Osteocyte (in vitro differentiated cells): ENCODE measurements at regions not wholly inside any gene's neighbourhood (a gene's known extent, or its start where the extent isn't known, plus 50 kb on each side); places are given as distances from the start of the nearest gene placed in this dataset.
"Not testable (repeated sequence)": the region's sequence is repeated elsewhere in the genome, so short reads cannot be mapped to it uniquely, and the experiment has no call there.

ENCODE experiments used
- DNase-seq: peaks from one replicate; pipeline ENCODE4 v3.0.0; 2021; ENCODE audit warnings: mixed read lengths; ENCODE audit not compliant: unreplicated experiment; ENCODE audit errors: extremely low spot score
- H3K27ac Mint-ChIP-seq: one replicate; pipeline ENCODE4 v1.8.0; 2021; ENCODE audit warnings: mild to moderate bottlenecking, mixed read lengths; ENCODE audit not compliant: unreplicated experiment
- H3K27me3 Mint-ChIP-seq: one replicate; pipeline ENCODE4 v1.8.0; 2021; ENCODE audit warnings: mixed read lengths; ENCODE audit not compliant: unreplicated experiment
- H3K36me3 Mint-ChIP-seq: one replicate; pipeline ENCODE4 v1.8.0; 2021; ENCODE audit warnings: mixed read lengths; ENCODE audit not compliant: unreplicated experiment
- H3K4me1 Mint-ChIP-seq: one replicate; pipeline ENCODE4 v1.8.0; 2021; ENCODE audit warnings: mixed read lengths; ENCODE audit not compliant: unreplicated experiment
- H3K4me3 Mint-ChIP-seq: one replicate; pipeline ENCODE4 v1.8.0; 2021; ENCODE audit warnings: mild to moderate bottlenecking, moderate library complexity, mixed read lengths; ENCODE audit not compliant: unreplicated experiment
- H3K9me3 Mint-ChIP-seq: one replicate; pipeline ENCODE4 v1.8.0; 2021; ENCODE audit warnings: mixed read lengths; ENCODE audit not compliant: unreplicated experiment

- not testable (repeated sequence) for H3K27ac Mint-ChIP-seq, H3K27me3 Mint-ChIP-seq, H3K36me3 Mint-ChIP-seq, DNase-seq, H3K9me3 Mint-ChIP-seq, H3K4me1 Mint-ChIP-seq, H3K4me3 Mint-ChIP-seq
These were observed 82.5 kb downstream of the POTEH start for GRCh38 chr22:15772337-15772736.

- not testable (repeated sequence) for H3K4me1 Mint-ChIP-seq, H3K4me3 Mint-ChIP-seq, H3K27ac Mint-ChIP-seq, H3K27me3 Mint-ChIP-seq, H3K9me3 Mint-ChIP-seq, H3K36me3 Mint-ChIP-seq
- peak; percentile 83 for DNase-seq
These were observed 85.3 kb downstream of the POTEH start for GRCh38 chr22:15775118-15775517.

GRCh38 chr22:15775670-15776669 is 86.1 kb downstream of the POTEH start:
- peak; percentile 89 for DNase-seq
- H3K4me1 Mint-ChIP-seq, H3K27me3 Mint-ChIP-seq, H3K27ac Mint-ChIP-seq, H3K4me3 Mint-ChIP-seq, H3K9me3 Mint-ChIP-seq, H3K36me3 Mint-ChIP-seq: not testable (repeated sequence)

- H3K9me3 Mint-ChIP-seq, H3K36me3 Mint-ChIP-seq, H3K27me3 Mint-ChIP-seq, DNase-seq, H3K27ac Mint-ChIP-seq, H3K4me3 Mint-ChIP-seq, H3K4me1 Mint-ChIP-seq: not testable (repeated sequence)
These were observed 86.9 kb downstream of the POTEH start for GRCh38 chr22:15776727-15777126.

GRCh38 chr22:15777150-15777549 is 87.3 kb downstream of the POTEH start:
- not testable (repeated sequence) for H3K9me3 Mint-ChIP-seq, H3K4me3 Mint-ChIP-seq

GRCh38 chr22:15777557-15777956 is 87.7 kb downstream of the POTEH start:
- not testable (repeated sequence) for H3K4me3 Mint-ChIP-seq, H3K27ac Mint-ChIP-seq, H3K36me3 Mint-ChIP-seq, H3K27me3 Mint-ChIP-seq, H3K9me3 Mint-ChIP-seq, DNase-seq, H3K4me1 Mint-ChIP-seq

More at GRCh38 chr22:15777150-15777549, 87.3 kb downstream of the POTEH start:
- H3K36me3 Mint-ChIP-seq, DNase-seq, H3K27me3 Mint-ChIP-seq, H3K27ac Mint-ChIP-seq, H3K4me1 Mint-ChIP-seq: not testable (repeated sequence)

GRCh38 chr22:15778366-15778765 is 88.5 kb downstream of the POTEH start:
- not testable (repeated sequence) for H3K36me3 Mint-ChIP-seq, H3K27ac Mint-ChIP-seq, H3K4me3 Mint-ChIP-seq, H3K9me3 Mint-ChIP-seq, DNase-seq, H3K27me3 Mint-ChIP-seq, H3K4me1 Mint-ChIP-seq

GRCh38 chr22:15781652-15782051 is 91.8 kb downstream of the POTEH start:
- H3K9me3 Mint-ChIP-seq, H3K27ac Mint-ChIP-seq, H3K4me1 Mint-ChIP-seq, H3K27me3 Mint-ChIP-seq, H3K36me3 Mint-ChIP-seq, H3K4me3 Mint-ChIP-seq, DNase-seq: not testable (repeated sequence)

GRCh38 chr22:15782933-15783332 is 93.1 kb downstream of the POTEH start:
- H3K4me1 Mint-ChIP-seq, H3K36me3 Mint-ChIP-seq, H3K27me3 Mint-ChIP-seq, H3K9me3 Mint-ChIP-seq, H3K4me3 Mint-ChIP-seq, H3K27ac Mint-ChIP-seq, DNase-seq: not testable (repeated sequence)

GRCh38 chr22:15784383-15785085 is 94.7 kb downstream of the POTEH start:
- H3K27me3 Mint-ChIP-seq, H3K36me3 Mint-ChIP-seq, H3K9me3 Mint-ChIP-seq, DNase-seq, H3K4me1 Mint-ChIP-seq, H3K4me3 Mint-ChIP-seq, H3K27ac Mint-ChIP-seq: not testable (repeated sequence)

- H3K27me3 Mint-ChIP-seq, H3K4me1 Mint-ChIP-seq, DNase-seq, H3K4me3 Mint-ChIP-seq, H3K9me3 Mint-ChIP-seq, H3K36me3 Mint-ChIP-seq, H3K27ac Mint-ChIP-seq: not testable (repeated sequence)
These were observed 97.3 kb downstream of the POTEH start for GRCh38 chr22:15786942-15787733.
